ENCODE measurements at regions not wholly inside any gene's neighbourhood (a gene's known extent, or its start where the extent isn't known, plus 50 kb on each side); places are given as distances from the start of the nearest gene placed in this dataset.

- H3K36me3 ChIP-seq: no peaks in the 10 kb centered on the region
- H3K4me1 ChIP-seq: no peaks in the 10 kb centered on the region
- intact Hi-C loops (cut with DNase I; ENCODE audit: low total_unique reads): no loop called here
- DNase-seq: no peak
- 67 to 83% (median 72%) methylated on average over 4 of the region's 4 CpGs for WGBS, 5 donors
- H3K27me3 ChIP-seq (replicated peaks in 1 of 7): no peaks in the 10 kb centered on the region
- peaks cover 0 to 6% (median 3%) of the 10 kb centered on the region in 8 donors for H3K9me3 ChIP-seq
- no peak for TF ChIP-seq POLR2A (IDR thresholded peaks at IDR 0.05)
- TF ChIP-seq, protein P1, sequence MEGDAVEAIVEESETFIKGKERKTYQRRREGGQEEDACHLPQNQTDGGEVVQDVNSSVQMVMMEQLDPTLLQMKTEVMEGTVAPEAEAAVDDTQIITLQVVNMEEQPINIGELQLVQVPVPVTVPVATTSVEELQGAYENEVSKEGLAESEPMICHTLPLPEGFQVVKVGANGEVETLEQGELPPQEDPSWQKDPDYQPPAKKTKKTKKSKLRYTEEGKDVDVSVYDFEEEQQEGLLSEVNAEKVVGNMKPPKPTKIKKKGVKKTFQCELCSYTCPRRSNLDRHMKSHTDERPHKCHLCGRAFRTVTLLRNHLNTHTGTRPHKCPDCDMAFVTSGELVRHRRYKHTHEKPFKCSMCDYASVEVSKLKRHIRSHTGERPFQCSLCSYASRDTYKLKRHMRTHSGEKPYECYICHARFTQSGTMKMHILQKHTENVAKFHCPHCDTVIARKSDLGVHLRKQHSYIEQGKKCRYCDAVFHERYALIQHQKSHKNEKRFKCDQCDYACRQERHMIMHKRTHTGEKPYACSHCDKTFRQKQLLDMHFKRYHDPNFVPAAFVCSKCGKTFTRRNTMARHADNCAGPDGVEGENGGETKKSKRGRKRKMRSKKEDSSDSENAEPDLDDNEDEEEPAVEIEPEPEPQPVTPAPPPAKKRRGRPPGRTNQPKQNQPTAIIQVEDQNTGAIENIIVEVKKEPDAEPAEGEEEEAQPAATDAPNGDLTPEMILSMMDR (IDR thresholded peaks at IDR 0.05 in 8 of 11, conservative IDR thresholded peaks at IDR 0.05 in 3 of 11): no peak
- TF ChIP-seq POLR2AphosphoS5 (IDR thresholded peaks at IDR 0.05): no peak
- H3K4me3 ChIP-seq: no peak overlapping the region
- no peak overlapping the region for H3K27ac ChIP-seq
These were observed 371.7 kb upstream of the BRINP3 start for GRCh38 chr1:190849346-190849745.

DNA sequence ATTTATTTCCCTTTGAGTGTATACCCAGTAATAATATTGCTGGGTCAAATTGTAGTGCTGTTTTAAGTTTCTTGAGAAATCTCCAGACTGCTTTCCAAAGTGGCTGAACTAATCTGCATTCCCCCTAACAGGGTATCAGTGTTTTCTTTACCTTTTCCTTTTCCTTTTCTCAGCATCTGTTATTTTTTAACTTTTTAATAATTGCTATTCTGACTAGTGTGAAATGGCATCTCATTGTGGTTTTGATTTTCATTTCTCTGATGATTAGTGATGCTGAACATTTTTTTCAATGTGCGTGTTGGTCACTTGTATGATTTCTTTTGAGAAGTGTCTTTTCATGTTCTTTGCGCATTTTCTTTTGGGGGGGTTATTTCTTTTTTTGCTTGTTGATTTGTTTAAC lies 374.9 kb upstream of the BRINP3 start:
- no peak overlapping the region for H3K27ac ChIP-seq
- no peak for TF ChIP-seq POLR2A (IDR thresholded peaks at IDR 0.05)
- TF ChIP-seq, protein P1 (IDR thresholded peaks at IDR 0.05 in 8 of 11, conservative IDR thresholded peaks at IDR 0.05 in 3 of 11): no peak
- TF ChIP-seq POLR2AphosphoS5 (IDR thresholded peaks at IDR 0.05): no peak
- 92 to 96% (median 95%) methylated on average over 2 of the region's 2 CpGs for WGBS, 5 donors
- H3K36me3 ChIP-seq: no peaks in the 10 kb centered on the region
- no peaks in the 10 kb centered on the region for H3K27me3 ChIP-seq (replicated peaks in 1 of 7)
- H3K4me1 ChIP-seq: no peaks in the 10 kb centered on the region
- intact Hi-C loops (cut with DNase I; ENCODE audit: low total_unique reads): no loop called here
- peaks cover 0 to 20% (median 0%) of the 10 kb centered on the region in 8 donors for H3K9me3 ChIP-seq
- no peak overlapping the region for H3K4me3 ChIP-seq
- no peak for DNase-seq

GRCh38 chr1:190858140-190858539 lies 380.5 kb upstream of the BRINP3 start:
- Histone ChIP-seq H3K4me1 (no peaks in the 10 kb centered on the region), H3K27ac (no peak overlapping the region), H3K27me3 (replicated peaks in 1 of 7) (no peaks in the 10 kb centered on the region), H3K9me3 (peaks cover 0 to 37% (median 7%) of the 10 kb centered on the region in 8 donors), H3K4me3 (no peak overlapping the region), H3K36me3 (no peaks in the 10 kb centered on the region)
- intact Hi-C loops (cut with DNase I; ENCODE audit: low total_unique reads): no loop called here
- TF ChIP-seq, protein P1 (IDR thresholded peaks at IDR 0.05 in 8 of 11, conservative IDR thresholded peaks at IDR 0.05 in 3 of 11): no peak
- no peak for TF ChIP-seq POLR2AphosphoS5 (IDR thresholded peaks at IDR 0.05)
- DNase-seq: no peak
- WGBS, 5 donors: 76 to 89% (median 84%) methylated on average over 2 of the region's 2 CpGs

DNA sequence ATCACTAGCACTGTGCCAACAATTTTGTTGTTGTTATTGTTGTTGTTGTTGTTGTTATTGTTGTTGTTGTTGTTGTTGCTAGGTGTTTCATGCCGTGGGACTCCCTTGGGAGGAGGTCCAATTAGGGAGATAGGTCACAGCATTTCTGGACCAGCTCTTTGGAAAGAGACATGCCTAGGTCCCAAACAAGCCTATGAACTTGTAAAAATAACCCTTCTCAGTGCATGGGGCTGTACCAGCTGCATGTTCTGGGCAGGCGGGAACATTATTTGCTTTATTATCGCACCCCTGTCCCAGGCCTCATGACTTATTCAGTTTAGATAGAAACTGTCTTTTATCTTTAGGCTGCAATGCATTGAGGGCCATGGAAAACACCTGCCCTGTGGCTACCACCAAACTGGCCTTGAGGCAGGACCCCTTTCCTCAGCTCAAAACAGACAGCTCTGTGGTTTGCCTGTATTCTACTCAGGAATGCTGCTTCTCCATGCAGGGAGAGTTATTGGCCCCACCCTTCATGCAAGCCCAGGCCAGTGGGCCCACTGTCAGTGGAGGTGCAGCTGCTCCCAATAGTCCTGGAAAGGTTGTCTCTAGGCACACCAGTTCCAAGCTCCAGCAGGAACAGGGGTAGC lies 386.5 kb upstream of the BRINP3 start:
- no peak overlapping the region for H3K4me3 ChIP-seq
- TF ChIP-seq POLR2AphosphoS5 (IDR thresholded peaks at IDR 0.05) (no peak), POLR2A (IDR thresholded peaks at IDR 0.05) (no peak)
- TF ChIP-seq, protein P1 (IDR thresholded peaks at IDR 0.05 in 8 of 11, conservative IDR thresholded peaks at IDR 0.05 in 3 of 11): no peak
- no peaks in the 10 kb centered on the region for H3K4me1 ChIP-seq
- intact Hi-C loops (cut with DNase I; ENCODE audit: low total_unique reads): no loop called here
- H3K27me3 ChIP-seq (replicated peaks in 1 of 7): no peaks in the 10 kb centered on the region
- no peaks in the 10 kb centered on the region for H3K36me3 ChIP-seq
- H3K27ac ChIP-seq: no peak overlapping the region
- H3K9me3 ChIP-seq: peaks cover 0 to 10% (median 0%) of the 10 kb centered on the region in 8 donors
- 48 to 84% (median 70%) methylated on average over 3 of the region's 3 CpGs for WGBS, 5 donors
- DNase-seq: no peak
